Erythroblast (primary cell): ENCODE measurements at regions not wholly inside any gene's neighbourhood (a gene's known extent, or its start where the extent isn't known, plus 50 kb on each side); places are given as distances from the start of the nearest gene placed in this dataset.

Experiments used
- GATA1 ChIP-seq: IDR thresholded peaks from 2 replicates; pipeline ENCODE4 v1.6.1; 2011; ENCODE audit warnings: low read depth, mild to moderate bottlenecking, control low read depth, low read length, moderate library complexity
- POLR2A ChIP-seq: IDR thresholded peaks from 2 replicates; pipeline ENCODE4 v1.6.1; 2011; ENCODE audit warnings: mild to moderate bottlenecking, low read length

DNA sequence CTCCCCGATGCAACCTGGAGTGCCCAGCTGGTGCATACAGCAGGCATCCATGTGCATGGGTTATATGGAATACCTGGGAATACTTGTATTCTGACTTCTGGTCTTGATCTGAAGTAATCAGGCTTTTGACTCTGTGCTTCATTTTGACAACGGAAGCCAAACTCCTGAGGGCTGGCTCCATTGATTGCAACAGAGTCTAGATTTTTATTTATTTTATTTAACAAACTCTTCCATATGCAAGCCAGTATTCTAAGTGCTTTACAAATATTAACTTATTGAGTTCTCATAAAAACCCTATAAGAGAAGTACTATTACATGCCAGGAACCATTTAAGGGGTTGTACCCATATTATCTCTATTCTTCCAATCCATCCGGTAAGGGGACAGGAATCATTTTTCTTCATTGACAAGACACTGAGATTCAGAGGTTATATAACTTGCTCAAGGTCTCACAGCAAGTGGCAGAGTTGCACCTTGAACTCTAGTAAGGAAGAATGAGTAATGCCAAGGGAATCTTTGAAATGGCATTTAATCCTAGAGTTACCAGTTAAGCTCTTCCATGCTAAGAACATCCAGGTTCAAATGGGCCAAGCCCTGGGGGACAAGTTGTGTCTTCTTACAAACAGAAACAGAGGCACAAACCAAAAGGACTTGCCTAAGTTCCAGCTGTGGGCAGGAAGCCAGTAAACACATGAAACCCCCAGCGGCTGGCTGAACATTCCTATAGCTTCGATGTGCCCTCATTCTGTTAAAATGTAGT lies 241.0 kb downstream of the WDR11 start:
- TF ChIP-seq POLR2A (no peak), GATA1 (no peak)
